GM18873 (cell line): ENCODE measurements at regions not wholly inside any gene's neighbourhood (a gene's known extent, or its start where the extent isn't known, plus 50 kb on each side); places are given as distances from the start of the nearest gene placed in this dataset.
A peak's percentile ranks its signal among the peaks of the same experiment; 100 is the strongest.

Source experiments
- ATAC-seq: cut with Tn5 transposase; IDR thresholded peaks from one replicate; pipeline ENCODE4 v1.9.1; 2021; ENCODE audit warnings: mild to moderate bottlenecking, moderate library complexity, moderate number of reproducible peaks; ENCODE audit not compliant: unreplicated experiment, low FRiP score

- ATAC-seq: no peak
Measured at GRCh38 chr7:41121228-41121627, 581.7 kb downstream of the INHBA start.

- ATAC-seq: no peak
Measured at GRCh38 chr7:41118486-41118885, 584.4 kb downstream of the INHBA start.

DNA sequence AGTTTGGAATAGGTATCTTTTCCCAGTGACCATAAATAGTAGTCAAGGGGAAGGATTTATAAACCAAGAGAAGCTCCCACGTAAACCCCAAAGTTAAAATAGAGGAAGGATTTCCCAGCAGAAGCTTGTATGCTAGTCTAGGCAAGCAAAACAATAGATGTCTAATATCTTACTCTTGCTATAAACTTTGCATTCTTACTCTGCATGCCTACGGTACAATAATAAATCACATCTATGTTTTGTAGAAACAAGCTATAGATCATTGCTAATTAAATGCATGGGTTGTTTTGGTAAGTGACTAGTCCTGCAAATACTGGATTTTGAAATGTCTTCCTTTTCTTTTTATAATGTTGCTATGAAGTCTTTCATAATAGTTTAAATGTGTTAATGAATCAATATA is 585.5 kb downstream of the INHBA start:
- ATAC-seq: no peak

GRCh38 chr7:41116817-41117216 is 586.1 kb downstream of the INHBA start:
- ATAC-seq: no peak

DNA sequence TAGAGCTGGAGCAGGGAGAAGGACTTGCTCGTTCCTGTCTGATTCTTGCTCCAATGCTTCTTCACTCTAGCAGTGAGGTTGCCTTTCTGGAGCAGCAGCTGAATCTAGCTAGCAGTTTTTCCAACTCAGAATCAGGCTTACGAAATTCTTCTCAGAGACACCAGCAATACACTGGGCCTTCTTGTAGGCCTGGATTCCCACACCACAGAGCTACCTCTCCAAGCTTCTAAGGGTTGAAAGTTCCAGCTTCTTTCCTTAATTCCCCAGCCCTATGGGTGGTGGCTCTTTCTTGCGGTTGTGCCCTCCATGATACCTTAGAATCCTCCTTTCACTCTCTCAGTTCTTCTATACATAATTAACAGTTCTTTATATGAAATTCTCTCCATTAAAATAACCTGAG is 586.6 kb downstream of the INHBA start:
- ATAC-seq: no peak

GRCh38 chr7:41114691-41115090 is 588.2 kb downstream of the INHBA start:
- ATAC-seq: no peak

GRCh38 chr7:41114131-41114530 is 588.8 kb downstream of the INHBA start:
- ATAC-seq: no peak

- no peak for ATAC-seq
Measured at GRCh38 chr7:41113719-41114118, 589.2 kb downstream of the INHBA start.

DNA sequence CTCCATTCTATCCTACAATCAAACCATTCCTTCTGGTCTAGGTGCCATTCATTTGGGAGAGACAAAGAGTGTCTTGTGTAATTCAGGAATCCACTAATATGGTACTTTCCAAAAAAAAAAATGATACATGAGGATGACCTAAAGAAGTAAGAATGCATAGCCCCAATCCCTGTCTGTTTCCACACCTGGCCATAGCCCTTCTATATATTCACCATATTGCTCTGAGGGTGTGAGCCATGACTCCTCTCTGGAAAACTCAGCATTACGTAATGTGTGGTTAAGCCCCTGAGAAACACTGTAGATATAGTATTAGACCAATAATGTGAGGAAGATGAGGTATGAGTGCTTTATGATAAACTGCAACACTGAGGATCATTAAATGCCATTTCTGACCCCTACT is 592.7 kb downstream of the INHBA start:
- no peak for ATAC-seq

GRCh38 chr7:41108821-41109220 is 594.1 kb downstream of the INHBA start:
- no peak for ATAC-seq

DNA sequence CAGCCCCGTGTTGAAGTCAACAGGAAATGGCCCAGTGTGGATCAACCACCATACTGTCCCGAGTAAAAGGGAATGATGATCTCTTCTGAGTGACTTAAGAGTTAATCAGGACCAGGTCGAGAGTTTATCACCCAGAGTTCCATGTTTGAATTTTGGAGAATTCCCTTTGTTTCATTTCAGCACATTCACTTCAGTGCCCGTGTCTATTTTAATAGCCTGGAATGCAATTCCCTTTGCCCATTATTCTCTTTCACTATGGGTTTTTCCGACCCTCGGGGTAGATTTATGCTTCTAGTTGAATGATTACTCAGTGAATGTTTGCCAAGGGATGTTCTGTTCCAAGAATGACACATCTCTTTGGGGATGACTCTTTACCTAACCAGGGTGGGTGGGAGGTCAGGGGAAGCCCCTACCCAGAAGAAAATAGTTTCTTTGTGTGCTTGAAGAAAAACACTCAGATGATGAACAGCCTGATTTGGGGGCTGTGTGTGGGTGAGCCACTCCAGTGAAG is 594.9 kb downstream of the INHBA start:
- peak; percentile 52 for ATAC-seq

DNA sequence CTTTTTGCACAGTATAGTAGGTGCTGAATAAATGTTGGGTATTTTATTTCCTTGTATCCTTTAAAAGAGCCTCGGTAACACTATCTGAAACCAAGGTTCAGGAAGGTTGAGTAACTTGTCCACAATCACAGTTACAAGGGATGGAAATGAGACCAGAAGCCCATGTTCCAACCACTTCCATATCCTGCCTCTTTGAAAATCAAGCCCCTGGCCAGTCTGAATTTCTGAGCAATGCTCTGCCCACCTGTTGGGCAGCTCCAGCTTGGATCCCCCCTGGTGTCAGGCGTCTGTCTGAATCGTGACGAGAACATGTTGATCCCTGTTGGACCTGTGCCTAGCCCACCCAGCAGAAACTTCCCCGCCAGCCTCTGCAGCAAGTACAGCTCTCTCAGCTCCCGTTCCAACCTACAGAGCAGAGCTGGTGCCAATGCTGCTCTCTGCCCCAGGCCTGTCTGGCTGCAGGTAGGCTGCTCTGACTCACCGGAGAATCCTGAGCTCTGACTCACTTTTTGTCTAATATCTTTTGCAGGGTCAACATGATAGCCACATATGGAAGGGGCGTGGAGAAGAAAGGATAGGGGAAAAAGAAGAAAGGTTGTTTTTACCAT is 595.5 kb downstream of the INHBA start:
- no peak for ATAC-seq

DNA sequence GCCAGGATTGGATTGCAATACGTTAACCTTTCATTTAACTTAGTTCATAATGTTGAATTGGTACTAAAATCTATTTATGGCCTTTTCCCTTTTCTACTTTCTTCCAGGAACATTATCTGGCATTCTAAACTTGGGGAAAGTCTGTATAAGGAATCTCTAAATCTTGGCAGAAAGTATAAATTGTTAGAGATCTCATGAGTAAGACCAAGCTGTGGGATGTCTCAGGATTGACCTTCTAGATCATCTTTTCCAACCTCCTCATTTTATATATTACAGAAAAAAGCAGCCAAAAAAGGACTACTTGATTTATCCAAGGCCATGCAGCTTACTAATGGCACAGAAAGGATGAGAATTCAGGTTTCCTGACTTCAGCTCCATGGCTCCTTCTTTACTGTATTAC is 598.3 kb downstream of the INHBA start:
- ATAC-seq: no peak

- ATAC-seq: peak; percentile 64
Measured at GRCh38 chr7:41103331-41103730, 599.6 kb downstream of the INHBA start.

DNA sequence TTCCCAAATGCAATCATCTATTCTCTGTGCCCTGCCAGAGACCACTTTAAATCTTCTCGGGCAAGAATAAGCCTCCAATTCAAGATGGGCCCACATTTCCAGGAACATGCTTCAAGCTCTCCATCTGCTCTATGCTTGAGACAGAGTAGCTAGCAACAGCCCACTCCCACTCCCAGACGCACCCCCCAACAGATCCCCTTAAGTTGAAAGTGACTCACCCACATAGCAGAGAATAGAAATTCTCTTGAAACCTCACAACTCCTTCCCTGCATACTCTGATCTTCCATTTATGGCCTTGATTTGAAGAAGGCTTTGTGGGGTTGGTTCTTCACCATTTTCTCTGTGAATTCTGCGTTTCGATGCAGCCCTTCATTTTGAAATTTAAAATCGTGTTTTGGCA is 604.0 kb downstream of the INHBA start:
- no peak for ATAC-seq

- no peak for ATAC-seq
Measured at GRCh38 chr7:41098402-41098801, 604.5 kb downstream of the INHBA start.

- no peak for ATAC-seq
Measured at GRCh38 chr7:41097501-41097900, 605.4 kb downstream of the INHBA start.

DNA sequence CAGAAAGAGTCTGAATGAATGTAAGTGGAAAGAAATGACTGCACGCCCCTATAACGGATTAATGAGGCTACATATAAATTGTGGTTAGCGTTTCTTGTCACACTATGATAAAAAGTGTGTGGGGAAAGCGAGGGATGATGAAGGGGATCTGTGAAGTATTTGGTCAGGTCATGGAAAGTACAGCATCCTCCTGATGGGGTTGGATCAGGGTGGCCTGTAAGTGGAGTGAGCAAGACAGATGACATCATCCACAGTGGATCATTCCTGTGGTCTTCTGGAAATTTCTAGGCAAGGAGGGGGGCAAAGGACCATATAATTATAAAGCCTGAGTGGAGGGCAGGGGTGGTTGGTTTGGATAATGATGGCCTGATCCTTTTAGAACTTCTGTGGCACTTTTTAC is 606.0 kb downstream of the INHBA start:
- ATAC-seq: no peak

DNA sequence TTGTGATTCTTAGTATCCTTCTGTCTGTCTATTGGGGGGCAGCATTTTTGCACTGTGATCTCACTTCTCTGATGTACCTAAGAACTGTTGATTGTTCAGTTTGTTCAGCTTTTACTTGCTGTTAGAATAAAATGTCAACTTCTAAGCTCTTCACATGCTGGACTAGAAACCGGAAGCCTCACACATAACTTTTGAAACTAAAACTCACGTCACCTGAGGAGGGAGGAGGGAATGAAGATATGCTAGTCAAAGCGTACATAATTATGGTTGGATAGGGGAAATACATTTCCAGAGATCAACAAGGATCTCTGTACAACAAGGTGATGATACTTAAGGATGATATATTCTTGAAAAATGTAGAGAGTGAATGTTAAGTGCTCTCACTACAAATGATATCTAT is 609.7 kb downstream of the INHBA start:
- ATAC-seq: no peak

GRCh38 chr7:41085244-41085643 is 617.6 kb downstream of the INHBA start:
- no peak for ATAC-seq

DNA sequence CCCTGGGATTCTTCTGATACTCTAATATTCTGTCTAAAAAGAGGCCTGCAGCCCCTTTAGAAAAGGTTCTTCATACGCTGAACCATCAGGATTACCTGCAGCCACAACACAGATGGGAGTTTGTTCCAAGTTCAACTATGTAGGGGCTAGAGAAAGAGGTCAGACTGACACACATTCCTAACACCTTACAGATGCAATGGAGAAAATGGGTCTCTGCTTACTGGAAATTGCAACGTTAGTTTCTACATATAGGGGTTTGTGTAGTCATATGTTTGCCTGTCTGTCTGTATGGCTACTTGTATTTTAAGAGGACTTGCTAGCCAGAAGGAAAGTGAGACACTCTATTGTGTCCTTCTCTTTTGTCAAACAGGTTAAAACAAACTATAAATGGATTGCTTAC is 618.5 kb downstream of the INHBA start:
- ATAC-seq: no peak

- no peak for ATAC-seq
Measured at GRCh38 chr7:41069635-41070034, 633.3 kb downstream of the INHBA start.

DNA sequence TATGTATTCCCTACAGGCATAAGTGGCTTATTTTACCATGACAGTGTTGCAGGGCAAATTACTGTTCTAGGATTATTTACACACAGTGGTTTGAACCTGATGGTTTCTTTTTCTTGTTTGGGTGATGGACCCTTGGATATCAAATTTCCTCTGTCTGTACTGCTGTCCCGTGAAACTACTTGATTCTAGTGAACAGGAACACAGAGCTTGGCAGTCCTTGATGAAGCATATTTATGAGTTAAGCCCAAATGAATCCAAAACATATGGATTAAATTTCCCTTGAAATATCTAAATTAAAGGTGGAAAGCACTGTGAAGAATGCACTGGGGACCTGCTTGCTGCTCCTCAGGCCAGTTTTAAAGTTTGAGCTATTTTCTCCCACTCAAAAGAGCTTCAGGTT is 635.3 kb downstream of the INHBA start:
- no peak for ATAC-seq
